Sigmoid colon (tissue), 4 donors: ENCODE measurements at regions not wholly inside any gene's neighbourhood (a gene's known extent, or its start where the extent isn't known, plus 50 kb on each side); places are given as distances from the start of the nearest gene placed in this dataset.
"Not testable (repeated sequence)": the region's sequence is repeated elsewhere in the genome, so short reads cannot be mapped to it uniquely, and the experiment has no call there.

Experiments used
- CTCF ChIP-seq, 4 experiments: fragments of 450-650 bp in 3 of 4; fragments of 200-600 bp in 1 of 4; IDR thresholded peaks; one replicate each; pipeline ENCODE4 v1.5.1; 2016 to 2019; ENCODE audit warnings: antibody characterized with exemption in 4 of 4, mild to moderate bottlenecking in 3 of 4, moderate library complexity in 2 of 4
- EP300 ChIP-seq, 4 donors: sonication (generic); formaldehyde crosslinking; IDR thresholded peaks; one replicate each; pipeline ENCODE4 v1.6.1; 2017; ENCODE audit warnings: antibody characterized with exemption in 4 of 4
- POLR2AphosphoS5 ChIP-seq, 4 donors: sonication (generic); formaldehyde crosslinking; IDR thresholded peaks; one replicate each; pipeline ENCODE4 v1.6.1; 2017; ENCODE audit warnings: antibody characterized with exemption in 4 of 4

GRCh38 chr6:863127-863526 lies 170.2 kb upstream of the EXOC2 start:
- not testable (repeated sequence) for TF ChIP-seq CTCF, EP300, POLR2AphosphoS5 (IDR thresholded peaks at IDR 0.05)
